DND-41 (cell line): ENCODE measurements at regions not wholly inside any gene's neighbourhood (a gene's known extent, or its start where the extent isn't known, plus 50 kb on each side); places are given as distances from the start of the nearest gene placed in this dataset.

ENCODE experiments used
- EZH2 ChIP-seq: IDR thresholded peaks from 3 replicates; pipeline ENCODE4 v1.6.1; 2012; ENCODE audit warnings: borderline replicate concordance, low read depth, mild to moderate bottlenecking, moderate library complexity, low read length, inconsistent platforms; ENCODE audit not compliant: severe bottlenecking
- TF ChIP-seq, protein P1 (sequence below): IDR thresholded peaks from 2 replicates; pipeline ENCODE4 v1.5.1; 2012; ENCODE audit warnings: borderline replicate concordance, low read length, moderate library complexity, mild to moderate bottlenecking; ENCODE audit not compliant: poor library complexity, severe bottlenecking; ENCODE audit errors: extremely low read depth

DNA sequence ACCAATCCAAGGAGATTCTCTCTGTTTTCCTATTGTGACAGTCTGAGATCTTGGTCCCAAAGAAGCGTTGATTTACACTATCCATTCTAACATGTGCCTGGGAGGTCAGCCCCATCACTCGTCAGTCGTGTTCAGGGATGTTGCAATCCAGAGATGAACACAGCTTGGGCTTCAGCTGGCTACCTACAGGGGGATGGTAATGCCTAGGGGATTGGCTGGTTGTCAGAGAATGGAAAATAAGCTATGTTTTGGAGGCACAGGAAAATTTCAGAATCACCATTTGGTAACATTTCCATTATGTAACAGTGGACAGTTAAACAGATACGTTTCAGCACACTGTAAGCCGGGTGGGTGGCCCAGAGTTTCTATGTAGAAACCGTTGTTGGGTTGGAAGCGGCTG lies 147.1 kb upstream of the RALGAPA2 start:
- TF ChIP-seq, protein P1, sequence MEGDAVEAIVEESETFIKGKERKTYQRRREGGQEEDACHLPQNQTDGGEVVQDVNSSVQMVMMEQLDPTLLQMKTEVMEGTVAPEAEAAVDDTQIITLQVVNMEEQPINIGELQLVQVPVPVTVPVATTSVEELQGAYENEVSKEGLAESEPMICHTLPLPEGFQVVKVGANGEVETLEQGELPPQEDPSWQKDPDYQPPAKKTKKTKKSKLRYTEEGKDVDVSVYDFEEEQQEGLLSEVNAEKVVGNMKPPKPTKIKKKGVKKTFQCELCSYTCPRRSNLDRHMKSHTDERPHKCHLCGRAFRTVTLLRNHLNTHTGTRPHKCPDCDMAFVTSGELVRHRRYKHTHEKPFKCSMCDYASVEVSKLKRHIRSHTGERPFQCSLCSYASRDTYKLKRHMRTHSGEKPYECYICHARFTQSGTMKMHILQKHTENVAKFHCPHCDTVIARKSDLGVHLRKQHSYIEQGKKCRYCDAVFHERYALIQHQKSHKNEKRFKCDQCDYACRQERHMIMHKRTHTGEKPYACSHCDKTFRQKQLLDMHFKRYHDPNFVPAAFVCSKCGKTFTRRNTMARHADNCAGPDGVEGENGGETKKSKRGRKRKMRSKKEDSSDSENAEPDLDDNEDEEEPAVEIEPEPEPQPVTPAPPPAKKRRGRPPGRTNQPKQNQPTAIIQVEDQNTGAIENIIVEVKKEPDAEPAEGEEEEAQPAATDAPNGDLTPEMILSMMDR: no peak
- no peak for TF ChIP-seq EZH2
